ENCODE measurements at regions not wholly inside any gene's neighbourhood (a gene's known extent, or its start where the extent isn't known, plus 50 kb on each side); places are given as distances from the start of the nearest gene placed in this dataset.
"Not testable (repeated sequence)": the region's sequence is repeated elsewhere in the genome, so short reads cannot be mapped to it uniquely, and the experiment has no call there.

DNA sequence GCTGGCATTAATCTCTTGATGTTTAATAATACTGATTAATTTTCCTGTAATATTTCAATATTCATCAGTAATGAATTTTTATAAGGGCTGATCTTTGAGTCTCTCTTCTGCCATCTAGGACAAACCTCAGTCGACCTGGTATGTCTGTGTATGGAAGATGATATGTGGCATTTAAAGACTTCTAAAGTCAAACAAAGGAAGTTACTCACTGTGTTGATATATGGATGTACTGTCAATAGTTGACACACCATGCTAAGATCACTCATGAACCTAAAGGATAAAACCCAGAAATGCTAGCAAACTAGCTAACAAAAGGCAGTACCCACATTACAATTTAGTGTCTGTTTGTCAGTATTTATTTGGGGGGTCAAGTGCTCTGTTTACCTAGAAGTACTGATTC, 380.7 kb upstream of the GOT2 start:
- Histone ChIP-seq H3K4me1 (no peaks in the 10 kb centered on the region), H3K9me3 (no peaks in the 10 kb centered on the region), H3K27ac (no peak overlapping the region), H3K4me3 (no peak overlapping the region), H3K36me3 (replicated peaks in 1 of 2; ENCODE audit: insufficient read depth in 1 of 2, low read depth in 2 of 2) (no peaks in the 10 kb centered on the region), H3K27me3 (no peaks in the 10 kb centered on the region)
- TF ChIP-seq CTCF (IDR thresholded peaks at IDR 0.05) (no peak), POLR2A (IDR thresholded peaks at IDR 0.05) (no peak)
- 22 to 37% methylated on average over 1 of the region's 1 CpG for WGBS, 2 donors
- intact Hi-C loops (cut with DNase I) = no loop called here
- DNase-seq = no peak
- ATAC-seq = no peak

DNA sequence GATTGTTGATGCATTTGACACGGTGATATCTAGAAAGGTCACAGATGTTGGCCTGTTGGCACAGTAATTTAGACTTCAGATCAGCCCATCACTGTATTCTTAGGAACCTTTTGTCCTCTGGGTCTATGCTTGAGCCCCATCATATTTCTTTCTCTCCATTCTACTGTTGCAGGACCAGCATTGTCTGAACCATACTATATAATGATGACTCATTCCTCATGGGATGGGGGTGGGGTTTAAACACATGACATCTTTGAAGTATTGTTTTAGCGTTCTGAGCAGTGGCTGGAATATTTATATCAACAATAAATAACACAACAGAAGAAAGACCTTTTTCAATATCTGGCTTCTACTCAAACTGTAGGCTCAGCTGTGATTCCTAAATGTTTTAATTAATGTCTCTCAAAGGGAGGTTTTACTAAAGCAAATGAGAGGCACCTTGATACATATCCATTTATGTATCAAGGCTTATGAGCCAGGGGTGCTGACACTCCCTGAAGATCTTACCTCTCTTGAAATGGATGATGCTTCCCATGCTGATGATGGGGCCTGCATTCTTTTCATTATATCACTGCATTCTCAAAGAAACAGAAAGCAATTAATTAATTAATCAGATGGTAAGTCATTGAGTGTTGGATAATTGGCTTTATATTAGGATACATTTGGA, 379.0 kb upstream of the GOT2 start:
- ATAC-seq (no peak), DNase-seq (no peak)
- WGBS, 2 donors = 39 to 50% methylated on average over 2 of the region's 2 CpGs
- Histone ChIP-seq H3K27ac (no peak overlapping the region), H3K4me3 (no peak overlapping the region), H3K27me3 (no peaks in the 10 kb centered on the region), H3K4me1 (no peaks in the 10 kb centered on the region), H3K9me3 (no peaks in the 10 kb centered on the region), H3K36me3 (replicated peaks in 1 of 2; ENCODE audit: insufficient read depth in 1 of 2, low read depth in 2 of 2) (no peaks in the 10 kb centered on the region)
- TF ChIP-seq POLR2A (IDR thresholded peaks at IDR 0.05) (no peak), CTCF (IDR thresholded peaks at IDR 0.05) (no peak)
- intact Hi-C loops (cut with DNase I) = no loop called here

- Histone ChIP-seq H3K27ac (no peak overlapping the region), H3K4me1 (no peaks in the 10 kb centered on the region), H3K9me3 (no peaks in the 10 kb centered on the region), H3K36me3 (replicated peaks in 1 of 2; ENCODE audit: insufficient read depth in 1 of 2, low read depth in 2 of 2) (no peaks in the 10 kb centered on the region), H3K27me3 (no peaks in the 10 kb centered on the region), H3K4me3 (no peak overlapping the region)
- DNase-seq (no peak), ATAC-seq (no peak)
- TF ChIP-seq POLR2A (IDR thresholded peaks at IDR 0.05) (no peak), CTCF (IDR thresholded peaks at IDR 0.05) (no peak)
- intact Hi-C loops (cut with DNase I) = no loop called here
These were observed 377.2 kb upstream of the GOT2 start for GRCh38 chr16:59111280-59111679.

GRCh38 chr16:59108374-59108773, 374.3 kb upstream of the GOT2 start:
- DNase-seq = no peak
- intact Hi-C loops (cut with DNase I) = no loop called here
- ATAC-seq = no peak
- 22 to 25% methylated on average over 2 of the region's 2 CpGs for WGBS, 2 donors
- no peak for TF ChIP-seq POLR2A (IDR thresholded peaks at IDR 0.05)
- Histone ChIP-seq H3K4me3 (no peak overlapping the region), H3K4me1 (no peaks in the 10 kb centered on the region), H3K9me3 (no peaks in the 10 kb centered on the region), H3K36me3 (replicated peaks in 1 of 2; ENCODE audit: insufficient read depth in 1 of 2, low read depth in 2 of 2) (no peaks in the 10 kb centered on the region), H3K27ac (no peak overlapping the region), H3K27me3 (no peaks in the 10 kb centered on the region)

DNA sequence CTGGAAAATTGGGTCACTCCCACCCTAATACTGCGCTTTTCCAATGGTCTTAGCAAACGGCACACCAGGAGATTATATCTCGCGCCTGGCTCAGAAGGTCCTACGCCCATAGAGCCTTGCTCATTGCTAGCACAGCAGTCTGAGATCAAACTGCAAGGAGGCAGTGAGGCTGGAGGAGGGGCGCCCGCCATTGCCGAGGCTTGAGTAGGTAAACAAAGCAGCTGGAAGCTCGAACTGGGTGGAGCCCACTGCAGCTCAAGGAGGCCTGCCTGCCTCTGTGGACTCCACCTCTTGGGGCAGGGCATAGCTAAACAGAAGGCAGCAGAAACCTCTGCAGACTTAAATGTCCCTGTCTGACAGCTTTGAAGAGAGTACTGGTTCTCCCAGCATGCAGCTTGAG, 362.6 kb upstream of the GOT2 start:
- H3K27ac ChIP-seq; ATAC-seq; H3K27me3 ChIP-seq; intact Hi-C loops (cut with DNase I); DNase-seq; H3K9me3 ChIP-seq; H3K4me1 ChIP-seq; H3K4me3 ChIP-seq; H3K36me3 ChIP-seq (replicated peaks in 1 of 2; ENCODE audit: insufficient read depth in 1 of 2, low read depth in 2 of 2): not testable (repeated sequence)
- 64 to 67% methylated on average over 8 to 9 of the region's 9 CpGs for WGBS, 2 donors

DNA sequence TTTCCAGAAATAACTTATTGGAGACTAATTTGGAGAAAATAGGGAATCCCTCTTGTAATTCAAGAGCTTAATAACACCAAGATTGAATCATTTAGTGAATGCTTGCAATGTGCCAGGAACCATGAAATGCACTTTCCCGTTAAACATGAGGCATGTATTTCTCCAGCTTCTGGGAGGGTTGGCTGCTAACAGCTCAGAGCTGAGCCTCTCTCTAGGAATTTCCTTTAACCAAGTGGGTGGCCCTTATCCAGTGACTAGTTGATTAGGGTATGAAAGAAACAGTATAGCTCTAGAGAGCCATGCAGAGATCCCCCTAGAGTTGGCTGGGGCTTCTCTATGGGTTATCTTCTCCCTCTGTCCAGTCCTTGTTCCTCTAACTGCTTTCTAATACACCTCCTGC, 356.4 kb upstream of the GOT2 start:
- Histone ChIP-seq H3K36me3 (replicated peaks in 1 of 2; ENCODE audit: insufficient read depth in 1 of 2, low read depth in 2 of 2) (no peaks in the 10 kb centered on the region), H3K27me3 (no peaks in the 10 kb centered on the region), H3K9me3 (no peaks in the 10 kb centered on the region), H3K4me3 (no peak overlapping the region), H3K4me1 (no peaks in the 10 kb centered on the region), H3K27ac (no peak overlapping the region)
- DNase-seq = no peak
- 50 to 67% methylated on average over 1 of the region's 1 CpG for WGBS, 2 donors
- no peak for TF ChIP-seq POLR2A (IDR thresholded peaks at IDR 0.05)
- no peak for ATAC-seq
- intact Hi-C loops (cut with DNase I) = no loop called here
